Endothelial cell of umbilical vein (primary cell): ENCODE measurements at regions not wholly inside any gene's neighbourhood (a gene's known extent, or its start where the extent isn't known, plus 50 kb on each side); places are given as distances from the start of the nearest gene placed in this dataset.

Source experiments
- BruUV-seq: library from RNA; stranded (reverse); fragments of 400-500 nt; replicated peaks from 2 replicates; lab custom pipeline; 2021; lab: Mats Ljungman, UMichigan
- CTCF ChIA-PET: fragments of 300-600, 350-600 bp; sonication (Branson Sonifier 250); formaldehyde crosslinking; loops from one replicate; lab custom pipeline; 2021; ENCODE audit warnings: antibody characterized with exemption, inconsistent platforms; lab: Charles Lee
- POLR2A ChIA-PET: fragments of 300-600, 350-600 bp; sonication (Branson Sonifier 250); formaldehyde crosslinking; loops from one replicate; lab custom pipeline; 2021; ENCODE audit warnings: antibody characterized with exemption, inconsistent platforms; lab: Charles Lee
- DNase-seq: peaks from one replicate; pipeline ENCODE4 v3.0.0-alpha.2; 2011; ENCODE audit warnings: low read depth, low spot score
- FAIRE-seq: peaks from 2 replicates; lab custom pipeline; 2011; peaks lifted over from hg19 to GRCh38; lab: Jason Lieb, UNC
- H2AFZ ChIP-seq: 2 replicates; pipeline ENCODE4 v1.6.0; 2012; ENCODE audit warnings: low read depth, low read length, control low read depth, inconsistent platforms
- H3K27ac ChIP-seq: 2 replicates; pipeline ENCODE4 v1.5.1; 2011; ENCODE audit warnings: low read depth, mild to moderate bottlenecking, control low read depth, low read length, moderate library complexity; ENCODE audit not compliant: insufficient read depth
- H3K27me3 ChIP-seq, 2 experiments: 2 replicates each; pipeline versions ENCODE4 v1.6.0 to v1.6.1; 2011; ENCODE audit warnings: low read length in 2 of 2, mixed read lengths in 1 of 2; ENCODE audit not compliant: control insufficient read depth in 2 of 2, insufficient read depth in 2 of 2
- H3K36me3 ChIP-seq, 2 experiments: 2 replicates in 1 of 2; 3 replicates in 1 of 2; pipeline ENCODE4 v1.5.1; 2011; ENCODE audit warnings: low read length in 2 of 2, mild to moderate bottlenecking in 1 of 2, moderate library complexity in 1 of 2; ENCODE audit not compliant: control insufficient read depth in 2 of 2, insufficient read depth in 2 of 2; ENCODE audit errors: extremely low read depth in 1 of 2
- H3K4me1 ChIP-seq: 3 replicates; pipeline ENCODE4 v1.5.1; 2011; ENCODE audit warnings: mild to moderate bottlenecking, low read length; ENCODE audit not compliant: control insufficient read depth, insufficient read depth; ENCODE audit errors: extremely low read depth
- H3K4me2 ChIP-seq: 2 replicates; pipeline ENCODE4 v1.6.1; 2011; ENCODE audit warnings: low read length, control low read depth, mixed read lengths; ENCODE audit not compliant: insufficient read depth
- H3K4me3 ChIP-seq, 3 experiments: fragments of 200-600 bp in 1 of 3; sonication (generic), shearing (Covaris generic) in 1 of 3; replicated peaks in 1 of 3; 2 replicates each; pipeline ENCODE4 v1.5.1; 2011 to 2016; ENCODE audit warnings: control low read depth in 3 of 3, low read length in 3 of 3, mild to moderate bottlenecking in 2 of 3, inconsistent platforms in 1 of 3, low read depth in 1 of 3, moderate library complexity in 1 of 3; ENCODE audit not compliant: insufficient read depth in 1 of 3
- H3K79me2 ChIP-seq: 2 replicates; pipeline ENCODE4 v1.6.0; 2012; ENCODE audit warnings: low read length, inconsistent platforms; ENCODE audit not compliant: control insufficient read depth, insufficient read depth
- H3K9ac ChIP-seq: replicated peaks from 2 replicates; pipeline ENCODE3; 2011; ENCODE audit warnings: low read length, control low read depth; ENCODE audit not compliant: insufficient read depth; ENCODE audit errors: extremely low read depth
- H3K9me1 ChIP-seq: replicated peaks from 3 replicates; pipeline ENCODE4 v1.6.0; 2011; ENCODE audit warnings: mild to moderate bottlenecking, low read length; ENCODE audit not compliant: control insufficient read depth, insufficient read depth; ENCODE audit errors: extremely low read depth
- H3K9me3 ChIP-seq: replicated peaks from 2 replicates; pipeline ENCODE4 v1.5.1; 2012; ENCODE audit warnings: low read length, inconsistent platforms; ENCODE audit not compliant: control insufficient read depth, insufficient read depth
- H4K20me1 ChIP-seq: replicated peaks from 2 replicates; pipeline ENCODE3; 2011; ENCODE audit warnings: mild to moderate bottlenecking, low read length; ENCODE audit not compliant: control insufficient read depth, insufficient read depth; ENCODE audit errors: extremely low read depth
- CTCF ChIP-seq, 2 donors: IDR thresholded peaks; 1 replicate in 1 of 2; 2 replicates in 1 of 2; pipeline ENCODE4 v1.5.1; 2011; ENCODE audit warnings: low read length in 2 of 2, mild to moderate bottlenecking in 2 of 2, moderate library complexity in 2 of 2, control low read depth in 1 of 2, inconsistent platforms in 1 of 2, low read depth in 1 of 2; ENCODE audit not compliant: insufficient read depth in 1 of 2; ENCODE audit errors: extremely low read depth in 1 of 2
- EZH2 ChIP-seq: IDR thresholded peaks from 2 replicates; pipeline ENCODE4 v1.6.1; 2012; ENCODE audit warnings: borderline replicate concordance, low read depth, mild to moderate bottlenecking, moderate library complexity, low read length, inconsistent platforms; ENCODE audit not compliant: severe bottlenecking
- FOS ChIP-seq: IDR thresholded peaks from 2 replicates; pipeline ENCODE4 v1.6.1; 2011; ENCODE audit warnings: mild to moderate bottlenecking, low read length, moderate library complexity, borderline replicate concordance; ENCODE audit not compliant: insufficient read depth
- GATA2 ChIP-seq: IDR thresholded peaks from 2 replicates; pipeline ENCODE4 v1.7.0; 2011; ENCODE audit warnings: low read depth, mild to moderate bottlenecking, moderate library complexity, mixed read lengths, low read length; ENCODE audit not compliant: insufficient read length, insufficient read depth
- JUN ChIP-seq: IDR thresholded peaks from 2 replicates; pipeline ENCODE4 v1.6.1; 2011; ENCODE audit warnings: borderline replicate concordance, low read depth; ENCODE audit not compliant: insufficient read length, insufficient read depth
- MAX ChIP-seq: IDR thresholded peaks from 2 replicates; pipeline ENCODE4 v1.6.1; 2011; ENCODE audit not compliant: insufficient read depth, insufficient read length
- MYC ChIP-seq: IDR thresholded peaks from one replicate; pipeline ENCODE4 v1.6.1; 2011; ENCODE audit warnings: mild to moderate bottlenecking, low read depth, low read length
- POLR2A ChIP-seq: IDR thresholded peaks from 2 replicates; pipeline ENCODE4 v1.6.1; 2012; ENCODE audit warnings: low read depth, mild to moderate bottlenecking, control low read depth, low read length
- POLR2AphosphoS5 ChIP-seq: IDR thresholded peaks from 2 replicates; pipeline ENCODE4 v1.6.1; 2012; ENCODE audit warnings: low read depth, mild to moderate bottlenecking, control low read depth, low read length, moderate library complexity; ENCODE audit not compliant: insufficient read depth
- dilution Hi-C: fragments of 300-500 bp; cut with MboI; formaldehyde crosslinking; loops from one replicate; pipeline ENCODE4 v1.15.0; 2019; ENCODE audit warnings: low sequenced_read_pairs; ENCODE audit not compliant: extremely low pct_ligation_motif_present
- intact Hi-C: fragments of 100-400 bp; cut with micrococcal nuclease; formaldehyde crosslinking; loops from one replicate; pipeline ENCODE4 v1.10.0; 2022

GRCh38 chr7:106957766-106958165 lies 86.7 kb upstream of the PRKAR2B start:
- CTCF ChIA-PET, result interaction anchor here (4.1 kb wide), 1 partner anchor 11 kb away, joined by 20 read pairs; no protein-coding TSS in a partner anchor
- H3K27ac ChIP-seq, result no peak overlapping the region
- H3K79me2 ChIP-seq, result no peaks in the 10 kb centered on the region
- dilution Hi-C loops, result no loop called here
- H2AFZ ChIP-seq, result no peak overlapping the region
- no peak overlapping the region for H3K4me2 ChIP-seq
- H3K27me3 ChIP-seq, result peaks cover 0 to 6% of the 10 kb centered on the region in 2 experiments
- POLR2A ChIA-PET, result no interaction called here
- H3K4me1 ChIP-seq, result no peaks in the 10 kb centered on the region
- no peak overlapping the region for H3K9ac ChIP-seq
- FAIRE-seq (no peak), DNase-seq (no peak)
- intact Hi-C loops, result no loop called here
- no peak for TF ChIP-seq EZH2
- TF ChIP-seq POLR2AphosphoS5, result no peak
- TF ChIP-seq JUN, result no peak
- no peak for TF ChIP-seq GATA2
- no peak for TF ChIP-seq CTCF (IDR thresholded peaks at IDR 0.05; ENCODE audit: extremely low read depth in 1 of 2, insufficient read depth in 1 of 2, low read depth in 1 of 2, low read length in 2 of 2)
- TF ChIP-seq MAX, result no peak
- TF ChIP-seq POLR2A, result no peak
- TF ChIP-seq FOS, result no peak
- TF ChIP-seq MYC, result no peak
- H3K36me3 ChIP-seq, result no peaks in the 10 kb centered on the region
- no peak overlapping the region for H3K4me3 ChIP-seq
- H4K20me1 ChIP-seq, result no peaks in the 10 kb centered on the region
- H3K9me3 ChIP-seq, result no peaks in the 10 kb centered on the region
- no peaks in the 10 kb centered on the region for H3K9me1 ChIP-seq
- no TSS peak for BruUV-seq
